Right atrium auricular region (tissue), 2 donors: ENCODE measurements at regions not wholly inside any gene's neighbourhood (a gene's known extent, or its start where the extent isn't known, plus 50 kb on each side); places are given as distances from the start of the nearest gene placed in this dataset.

Experiments
- DNase-seq: peaks from one replicate; pipeline ENCODE4 v3.0.0-alpha.2; 2019; ENCODE audit warnings: low spot score
- H3K27ac ChIP-seq, 2 donors: fragments of 200-600 bp; sonication (generic); 1 replicate in 1 of 2; 2 replicates in 1 of 2; pipeline ENCODE4 v1.5.1; 2016 to 2019
- H3K27me3 ChIP-seq, 2 donors: fragments of 200-600 bp; sonication (generic); one replicate each; pipeline versions ENCODE4 v1.5.1 to v1.6.0; 2017 to 2019
- H3K36me3 ChIP-seq: fragments of 200-600 bp; sonication (generic); one replicate; pipeline ENCODE4 v1.5.1; 2016
- H3K4me1 ChIP-seq, 2 donors: fragments of 200-600 bp; sonication (generic); one replicate each; pipeline versions ENCODE4 v1.5.1 to v1.6.0; 2017 to 2019
- H3K4me3 ChIP-seq, 2 donors: fragments of 200-600 bp; sonication (generic); 1 replicate in 1 of 2; 2 replicates in 1 of 2; pipeline ENCODE4 v1.5.1; 2017 to 2019; ENCODE audit warnings: mild to moderate bottlenecking in 1 of 2, moderate library complexity in 1 of 2
- H3K9me3 ChIP-seq, 2 donors: fragments of 200-600 bp; sonication (generic); one replicate each; pipeline ENCODE4 v1.5.1; 2019
- TF ChIP-seq, protein P1 (sequence below), 2 donors: fragments of 200-600 bp; sonication (generic); IDR thresholded peaks; one replicate each; pipeline ENCODE4 v1.5.1; 2019; ENCODE audit warnings: antibody characterized with exemption in 2 of 2

DNA sequence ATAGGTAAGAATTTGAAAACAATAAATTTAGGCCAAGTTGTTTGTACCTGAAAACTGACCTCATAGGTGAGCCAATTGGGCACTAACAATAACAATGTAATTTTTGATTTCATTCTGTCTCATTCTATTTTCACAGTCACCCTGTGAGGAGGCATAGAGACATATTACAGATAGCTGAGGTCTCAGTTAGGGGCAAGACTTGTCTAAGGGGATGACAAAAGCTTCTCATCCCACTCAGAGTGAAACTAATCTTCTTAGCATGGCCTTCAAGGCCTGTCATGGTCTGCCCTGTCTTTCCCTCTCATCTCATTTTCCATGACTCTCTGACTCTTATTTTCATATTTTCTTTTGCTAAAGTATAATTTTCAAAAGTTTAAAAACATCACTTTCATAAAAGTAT lies 562.0 kb upstream of the TNP1 start:
- H3K9me3 ChIP-seq = peaks cover 0 to 5% of the 10 kb centered on the region in 2 donors
- no peak overlapping the region for H3K4me3 ChIP-seq
- TF ChIP-seq, protein P1, sequence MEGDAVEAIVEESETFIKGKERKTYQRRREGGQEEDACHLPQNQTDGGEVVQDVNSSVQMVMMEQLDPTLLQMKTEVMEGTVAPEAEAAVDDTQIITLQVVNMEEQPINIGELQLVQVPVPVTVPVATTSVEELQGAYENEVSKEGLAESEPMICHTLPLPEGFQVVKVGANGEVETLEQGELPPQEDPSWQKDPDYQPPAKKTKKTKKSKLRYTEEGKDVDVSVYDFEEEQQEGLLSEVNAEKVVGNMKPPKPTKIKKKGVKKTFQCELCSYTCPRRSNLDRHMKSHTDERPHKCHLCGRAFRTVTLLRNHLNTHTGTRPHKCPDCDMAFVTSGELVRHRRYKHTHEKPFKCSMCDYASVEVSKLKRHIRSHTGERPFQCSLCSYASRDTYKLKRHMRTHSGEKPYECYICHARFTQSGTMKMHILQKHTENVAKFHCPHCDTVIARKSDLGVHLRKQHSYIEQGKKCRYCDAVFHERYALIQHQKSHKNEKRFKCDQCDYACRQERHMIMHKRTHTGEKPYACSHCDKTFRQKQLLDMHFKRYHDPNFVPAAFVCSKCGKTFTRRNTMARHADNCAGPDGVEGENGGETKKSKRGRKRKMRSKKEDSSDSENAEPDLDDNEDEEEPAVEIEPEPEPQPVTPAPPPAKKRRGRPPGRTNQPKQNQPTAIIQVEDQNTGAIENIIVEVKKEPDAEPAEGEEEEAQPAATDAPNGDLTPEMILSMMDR (IDR thresholded peaks at IDR 0.05) = no peak
- H3K4me1 ChIP-seq = no peaks in the 10 kb centered on the region
- H3K27ac ChIP-seq = no peak overlapping the region
- no peaks in the 10 kb centered on the region for H3K27me3 ChIP-seq
- H3K36me3 ChIP-seq = no peaks in the 10 kb centered on the region
- no peak for DNase-seq

DNA sequence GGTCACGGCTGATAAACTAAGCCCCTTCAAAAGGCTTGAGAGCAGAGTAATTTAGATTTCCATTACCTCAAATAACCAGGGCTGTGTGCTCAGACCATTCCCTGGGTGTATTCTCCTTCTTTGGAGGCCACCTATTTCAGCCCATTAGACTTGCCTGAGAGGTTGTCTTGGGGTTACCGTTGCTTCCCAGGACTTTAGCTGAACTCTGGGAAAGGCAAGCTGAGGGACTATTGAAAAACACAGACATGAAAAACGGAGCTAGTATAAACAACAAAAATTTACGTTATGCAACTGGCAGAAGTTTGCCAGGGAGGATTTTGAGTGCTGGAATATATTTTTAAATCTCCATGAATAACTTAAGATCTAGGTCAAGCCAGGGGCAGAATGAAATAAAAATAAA lies 561.0 kb upstream of the TNP1 start:
- Histone ChIP-seq H3K36me3 (no peaks in the 10 kb centered on the region), H3K27ac (no peak overlapping the region), H3K9me3 (peaks cover 0 to 5% of the 10 kb centered on the region in 2 donors), H3K4me3 (no peak overlapping the region), H3K4me1 (no peaks in the 10 kb centered on the region), H3K27me3 (no peaks in the 10 kb centered on the region)
- TF ChIP-seq, protein P1 (IDR thresholded peaks at IDR 0.05) = no peak
- DNase-seq = no peak

DNA sequence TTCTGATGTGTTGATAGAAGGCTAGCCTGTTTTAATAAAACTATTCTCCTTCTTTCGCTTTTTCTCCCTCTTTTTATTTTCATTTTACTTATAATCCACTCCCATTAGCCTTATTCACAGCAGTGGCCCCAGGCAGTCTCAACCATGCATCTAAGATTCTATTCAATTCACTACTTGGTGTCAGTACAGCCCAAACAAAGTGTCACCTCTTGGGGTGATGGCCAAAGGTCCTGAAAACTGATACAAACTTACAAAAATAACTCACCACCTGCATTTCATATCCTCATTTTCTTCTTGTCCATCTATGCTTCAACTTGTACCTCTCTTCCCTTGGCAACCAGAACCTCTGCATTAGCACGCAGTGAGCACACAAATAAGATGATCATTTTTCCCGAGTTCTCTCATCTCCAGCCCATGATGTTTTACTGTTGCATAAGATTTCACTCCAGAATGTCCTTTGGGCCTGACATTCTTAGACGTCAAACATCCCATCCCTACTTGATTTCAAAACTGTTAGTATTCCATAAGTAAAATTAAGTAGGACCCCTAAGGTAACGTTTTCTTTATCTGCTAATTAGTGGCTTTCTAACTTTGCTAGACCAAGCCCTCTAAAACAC lies 559.3 kb upstream of the TNP1 start:
- TF ChIP-seq, protein P1 (IDR thresholded peaks at IDR 0.05) = no peak
- Histone ChIP-seq H3K27ac (no peak overlapping the region), H3K27me3 (no peaks in the 10 kb centered on the region), H3K4me3 (no peak overlapping the region), H3K9me3 (no peaks in the 10 kb centered on the region), H3K4me1 (no peaks in the 10 kb centered on the region), H3K36me3 (no peaks in the 10 kb centered on the region)
- no peak for DNase-seq

DNA sequence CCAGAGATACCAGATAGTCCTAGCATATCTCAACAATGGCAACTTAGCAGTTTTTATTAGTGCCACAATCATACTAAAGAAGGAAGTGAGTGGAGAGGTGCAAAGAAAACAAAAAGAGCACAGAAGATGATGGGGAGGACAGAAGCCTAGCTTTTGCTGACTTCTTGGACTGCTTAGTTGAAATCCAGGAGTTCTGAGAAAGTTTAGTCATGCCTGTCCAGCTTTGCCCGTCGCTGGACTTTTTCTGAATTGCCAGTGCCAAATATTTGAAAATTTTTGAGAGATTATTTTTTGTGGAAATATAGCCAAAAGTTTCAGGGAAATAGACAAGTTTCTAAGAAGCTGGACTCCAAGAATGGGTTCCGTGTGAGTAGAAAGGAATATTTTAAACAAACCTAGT lies 558.7 kb upstream of the TNP1 start:
- Histone ChIP-seq H3K4me1 (peaks cover 0 to 1% of the 10 kb centered on the region in 2 donors), H3K9me3 (no peaks in the 10 kb centered on the region), H3K27ac (no peak overlapping the region), H3K36me3 (no peaks in the 10 kb centered on the region), H3K27me3 (no peaks in the 10 kb centered on the region), H3K4me3 (no peak overlapping the region)
- TF ChIP-seq, protein P1 (IDR thresholded peaks at IDR 0.05) = no peak
- DNase-seq = no peak

DNA sequence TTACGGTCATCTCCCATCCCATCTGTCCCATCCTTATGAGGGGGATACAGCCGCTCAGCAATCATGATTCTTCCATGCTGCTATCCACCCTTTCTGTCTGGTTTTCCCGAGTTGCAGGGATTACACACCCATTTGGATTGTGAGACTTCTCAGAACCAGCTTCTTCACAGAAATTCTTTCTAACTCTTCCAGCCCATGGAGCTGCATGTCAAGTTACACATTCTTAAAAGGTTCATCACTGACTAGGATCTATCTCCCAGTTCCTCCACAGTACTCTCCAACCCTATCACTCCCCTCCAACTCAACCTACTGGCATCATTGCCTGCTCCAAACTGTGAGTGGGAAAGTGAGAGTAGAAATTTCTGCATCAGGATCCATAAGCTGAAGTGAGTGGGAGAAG lies 558.2 kb upstream of the TNP1 start:
- no peak overlapping the region for H3K27ac ChIP-seq
- no peaks in the 10 kb centered on the region for H3K9me3 ChIP-seq
- TF ChIP-seq, protein P1 (IDR thresholded peaks at IDR 0.05) = no peak
- no peak for DNase-seq
- no peak overlapping the region for H3K4me3 ChIP-seq
- H3K27me3 ChIP-seq = no peaks in the 10 kb centered on the region
- H3K36me3 ChIP-seq = no peaks in the 10 kb centered on the region
- H3K4me1 ChIP-seq = peaks cover 0 to 6% of the 10 kb centered on the region in 2 donors

DNA sequence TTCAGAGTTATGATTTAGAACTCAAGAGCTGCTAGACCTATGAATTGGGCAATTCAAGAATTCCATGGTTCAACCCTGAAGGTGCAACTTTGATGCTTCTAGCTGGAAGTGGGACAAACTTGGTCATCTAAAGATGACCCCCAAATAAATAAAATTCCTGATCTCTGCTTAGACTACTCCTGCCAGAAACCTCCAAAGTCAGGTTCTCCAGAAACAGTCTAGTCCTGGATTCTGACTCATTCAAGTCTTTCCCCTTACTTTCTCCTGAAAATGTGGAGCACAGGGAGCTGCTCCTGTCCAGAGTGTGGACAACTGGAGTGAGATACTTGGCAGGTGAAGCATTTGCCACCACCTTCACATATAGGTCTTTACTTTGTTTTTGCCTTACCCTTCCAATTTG lies 557.7 kb upstream of the TNP1 start:
- Histone ChIP-seq H3K27me3 (no peaks in the 10 kb centered on the region), H3K4me3 (no peak overlapping the region), H3K36me3 (no peaks in the 10 kb centered on the region), H3K4me1 (peaks cover 0 to 10% of the 10 kb centered on the region in 2 donors), H3K27ac (no peak overlapping the region), H3K9me3 (no peaks in the 10 kb centered on the region)
- DNase-seq = no peak
- TF ChIP-seq, protein P1 (IDR thresholded peaks at IDR 0.05) = no peak
